Bronchial epithelial cell (primary cell): ENCODE measurements at regions not wholly inside any gene's neighbourhood (a gene's known extent, or its start where the extent isn't known, plus 50 kb on each side); places are given as distances from the start of the nearest gene placed in this dataset.

Experiments used
- DNase-seq: peaks from one replicate; pipeline ENCODE4 v3.0.0-alpha.2; 2010; ENCODE audit warnings: low read depth
- FAIRE-seq: peaks from 2 replicates; lab custom pipeline; 2011; peaks lifted over from hg19 to GRCh38; lab: Jason Lieb, UNC
- H3K27me3 ChIP-seq: 2 replicates; pipeline ENCODE4 v1.5.1; 2011; ENCODE audit warnings: low read length; ENCODE audit not compliant: control insufficient read depth, insufficient read depth
- H3K36me3 ChIP-seq: 2 replicates; pipeline ENCODE4 v1.5.1; 2011; ENCODE audit warnings: low read length; ENCODE audit not compliant: control insufficient read depth, insufficient read depth
- H3K4me3 ChIP-seq: 2 replicates; pipeline ENCODE4 v1.5.1; 2011; ENCODE audit warnings: mild to moderate bottlenecking, low read depth, low read length, control low read depth
- TF ChIP-seq, protein P1 (sequence below): IDR thresholded peaks from 2 replicates; pipeline ENCODE4 v1.5.1; 2011; ENCODE audit warnings: mild to moderate bottlenecking, moderate library complexity, low read length, control low read depth, inconsistent platforms; ENCODE audit not compliant: insufficient read depth, severe bottlenecking

- no peaks in the 10 kb centered on the region for H3K36me3 ChIP-seq
- TF ChIP-seq, protein P1, sequence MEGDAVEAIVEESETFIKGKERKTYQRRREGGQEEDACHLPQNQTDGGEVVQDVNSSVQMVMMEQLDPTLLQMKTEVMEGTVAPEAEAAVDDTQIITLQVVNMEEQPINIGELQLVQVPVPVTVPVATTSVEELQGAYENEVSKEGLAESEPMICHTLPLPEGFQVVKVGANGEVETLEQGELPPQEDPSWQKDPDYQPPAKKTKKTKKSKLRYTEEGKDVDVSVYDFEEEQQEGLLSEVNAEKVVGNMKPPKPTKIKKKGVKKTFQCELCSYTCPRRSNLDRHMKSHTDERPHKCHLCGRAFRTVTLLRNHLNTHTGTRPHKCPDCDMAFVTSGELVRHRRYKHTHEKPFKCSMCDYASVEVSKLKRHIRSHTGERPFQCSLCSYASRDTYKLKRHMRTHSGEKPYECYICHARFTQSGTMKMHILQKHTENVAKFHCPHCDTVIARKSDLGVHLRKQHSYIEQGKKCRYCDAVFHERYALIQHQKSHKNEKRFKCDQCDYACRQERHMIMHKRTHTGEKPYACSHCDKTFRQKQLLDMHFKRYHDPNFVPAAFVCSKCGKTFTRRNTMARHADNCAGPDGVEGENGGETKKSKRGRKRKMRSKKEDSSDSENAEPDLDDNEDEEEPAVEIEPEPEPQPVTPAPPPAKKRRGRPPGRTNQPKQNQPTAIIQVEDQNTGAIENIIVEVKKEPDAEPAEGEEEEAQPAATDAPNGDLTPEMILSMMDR, result no peak
- DNase-seq (no peak), FAIRE-seq (no peak)
- H3K27me3 ChIP-seq, result no peaks in the 10 kb centered on the region
- H3K4me3 ChIP-seq, result no peak overlapping the region
Measured at GRCh38 chr1:81529014-81529413, 271.7 kb upstream of the ADGRL2 start.

- no peak overlapping the region for H3K4me3 ChIP-seq
- FAIRE-seq, result no peak
- H3K27me3 ChIP-seq, result no peaks in the 10 kb centered on the region
- DNase-seq, result no peak
- no peaks in the 10 kb centered on the region for H3K36me3 ChIP-seq
- TF ChIP-seq, protein P1, result no peak
Measured at GRCh38 chr1:81525085-81525484, 275.6 kb upstream of the ADGRL2 start.

- Histone ChIP-seq H3K4me3 (no peak overlapping the region), H3K36me3 (no peaks in the 10 kb centered on the region), H3K27me3 (no peaks in the 10 kb centered on the region)
- FAIRE-seq (no peak), DNase-seq (no peak)
- TF ChIP-seq, protein P1, result no peak
Measured at GRCh38 chr1:81519987-81520386, 280.7 kb upstream of the ADGRL2 start.

DNA sequence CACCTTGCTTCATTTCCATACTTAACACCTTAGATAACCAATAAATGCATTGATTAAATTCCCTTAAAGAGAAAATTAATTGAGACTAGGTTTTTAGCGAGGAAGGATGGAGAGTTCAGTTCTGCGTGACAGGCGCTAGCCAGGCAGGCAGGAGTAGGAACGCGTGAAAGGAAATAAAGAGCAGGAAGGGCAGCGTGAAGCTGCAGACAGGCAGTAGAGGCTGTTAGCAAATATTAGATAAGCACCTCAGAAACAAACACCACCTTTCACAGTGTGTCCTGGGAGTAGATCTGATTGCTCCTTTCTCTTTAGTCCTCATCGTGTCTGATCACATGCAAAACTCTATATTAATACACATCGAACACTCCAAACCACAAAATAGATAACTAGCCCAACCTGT lies 282.7 kb upstream of the ADGRL2 start:
- Histone ChIP-seq H3K27me3 (no peaks in the 10 kb centered on the region), H3K36me3 (no peaks in the 10 kb centered on the region), H3K4me3 (no peak overlapping the region)
- TF ChIP-seq, protein P1, result no peak
- DNase-seq (no peak), FAIRE-seq (no peak)

DNA sequence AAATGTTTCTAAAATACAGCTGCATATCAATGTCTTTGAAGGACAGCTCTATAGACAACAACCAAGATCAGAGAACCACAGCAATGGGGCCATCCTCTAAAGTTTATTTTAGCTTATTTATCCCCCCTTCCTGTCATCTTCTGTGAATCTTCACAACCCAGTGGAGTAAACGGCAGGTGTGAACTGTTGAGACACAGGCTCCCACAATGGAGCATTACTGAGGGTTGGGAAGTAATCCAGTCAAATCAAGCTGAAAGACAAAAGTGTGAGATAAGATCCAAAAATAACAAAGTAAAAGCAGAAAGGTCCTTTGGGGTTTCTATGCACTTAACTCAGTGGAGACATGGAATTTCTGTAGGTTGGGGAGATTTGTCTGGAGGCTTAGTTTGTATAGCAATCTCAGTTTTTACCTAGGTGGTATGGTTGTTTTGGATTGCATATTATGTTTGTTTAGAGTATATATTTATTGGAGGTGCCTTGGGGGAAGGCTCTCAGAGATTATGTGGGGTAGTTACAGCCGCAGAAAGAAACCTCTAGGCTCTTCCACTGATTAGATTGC lies 286.9 kb upstream of the ADGRL2 start:
- H3K36me3 ChIP-seq, result no peaks in the 10 kb centered on the region
- no peaks in the 10 kb centered on the region for H3K27me3 ChIP-seq
- TF ChIP-seq, protein P1, result no peak
- FAIRE-seq (no peak), DNase-seq (no peak)
- no peak overlapping the region for H3K4me3 ChIP-seq
